CD4-positive, alpha-beta T cell (primary cell): ENCODE measurements at regions not wholly inside any gene's neighbourhood (a gene's known extent, or its start where the extent isn't known, plus 50 kb on each side); places are given as distances from the start of the nearest gene placed in this dataset.

ENCODE experiments used
- ATAC-seq: fragments of 200-7000 bp; cut with Tn5 transposase; one replicate; pipeline ENCODE4 v1.10.0; 2022; ENCODE audit warnings: mild to moderate bottlenecking; ENCODE audit not compliant: poor library complexity
- CTCF ChIA-PET: fragments of 350-600 bp; sonication (Branson Sonifier 250); formaldehyde crosslinking; loops from one replicate; lab custom pipeline; 2021; ENCODE audit warnings: antibody characterized with exemption, inconsistent platforms; lab: Charles Lee
- POLR2A ChIA-PET: fragments of 350-600 bp; sonication (Branson Sonifier 250); formaldehyde crosslinking; loops from one replicate; lab custom pipeline; 2021; ENCODE audit warnings: antibody characterized with exemption, inconsistent platforms; lab: Charles Lee
- DNase-seq, 14 experiments: peaks; one replicate each; pipeline ENCODE4 v3.0.0-alpha.2; 2013 to 2020; ENCODE audit warnings: mixed read lengths in 2 of 14
- H3K27ac ChIP-seq, 2 donors: one replicate each; pipeline versions ENCODE4 v1.5.1 to v1.7.0; 2013; ENCODE audit warnings: low read length in 2 of 2, low read depth in 1 of 2, mild to moderate bottlenecking in 1 of 2
- H3K27me3 ChIP-seq, 2 experiments: 1 replicate in 1 of 2; 2 replicates in 1 of 2; pipeline versions ENCODE4 v1.6.1 to v1.7.0; 2013; ENCODE audit warnings: low read length in 2 of 2, control low read depth in 1 of 2, mild to moderate bottlenecking in 1 of 2, moderate library complexity in 1 of 2; ENCODE audit not compliant: insufficient read depth in 2 of 2, control insufficient read depth in 1 of 2
- H3K36me3 ChIP-seq: one replicate; pipeline ENCODE4 v1.6.1; 2013; ENCODE audit warnings: low read length, control low read depth; ENCODE audit not compliant: insufficient read depth
- H3K4me1 ChIP-seq: one replicate; pipeline ENCODE4 v1.6.1; 2013; ENCODE audit warnings: low read length, control low read depth; ENCODE audit not compliant: insufficient read depth
- H3K4me3 ChIP-seq: one replicate; pipeline ENCODE4 v1.5.1; 2013; ENCODE audit warnings: mild to moderate bottlenecking, low read length, moderate library complexity
- H3K9me3 ChIP-seq, 2 experiments: 1 replicate in 1 of 2; 2 replicates in 1 of 2; pipeline versions ENCODE4 v1.6.1 to v1.7.0; 2013; ENCODE audit warnings: low read length in 2 of 2, mild to moderate bottlenecking in 2 of 2, control low read depth in 1 of 2, moderate library complexity in 1 of 2; ENCODE audit not compliant: control insufficient read depth in 1 of 2, insufficient read depth in 1 of 2
- H3K27ac Mint-ChIP-seq: one replicate; pipeline ENCODE4 v1.8.0; 2020; ENCODE audit warnings: mixed read lengths
- H3K27me3 Mint-ChIP-seq: one replicate; pipeline ENCODE4 v1.8.0; 2021; ENCODE audit warnings: mixed read lengths
- H3K36me3 Mint-ChIP-seq: one replicate; pipeline ENCODE4 v1.8.0; 2021; ENCODE audit warnings: low read depth, mixed read lengths
- H3K4me1 Mint-ChIP-seq: one replicate; pipeline ENCODE4 v1.8.0; 2021; ENCODE audit warnings: low read depth, mixed read lengths
- H3K4me3 Mint-ChIP-seq: one replicate; pipeline ENCODE4 v1.8.0; 2020; ENCODE audit warnings: mild to moderate bottlenecking, mixed read lengths
- H3K9me3 Mint-ChIP-seq: one replicate; pipeline ENCODE4 v1.8.0; 2020; ENCODE audit warnings: mixed read lengths
- intact Hi-C, 2 experiments: fragments of 100-400 bp; cut with DNase I in 1 of 2; cut with micrococcal nuclease in 1 of 2; formaldehyde crosslinking; loops; one replicate each; pipeline versions ENCODE4 v1.15.1 to v1.9.0; 2023 to 2025; cut with DNase I, micrococcal nuclease
- TF ChIP-seq, protein P1 (sequence below): fragments of 200-600 bp; IDR thresholded peaks from one replicate; pipeline ENCODE4 v1.8.0; 2022; ENCODE audit warnings: antibody characterized with exemption, mild to moderate bottlenecking

- no peak overlapping the region for H3K27ac Mint-ChIP-seq
- no peaks in the 10 kb centered on the region for H3K9me3 Mint-ChIP-seq
- no peaks in the 10 kb centered on the region for H3K4me1 Mint-ChIP-seq
- Histone ChIP-seq H3K27me3 (no peaks in the 10 kb centered on the region), H3K27ac (no peak overlapping the region), H3K4me1 (no peaks in the 10 kb centered on the region), H3K4me3 (no peak overlapping the region), H3K9me3 (peaks cover 0 to 4% of the 10 kb centered on the region in 2 experiments), H3K36me3 (no peaks in the 10 kb centered on the region)
- TF ChIP-seq, protein P1, sequence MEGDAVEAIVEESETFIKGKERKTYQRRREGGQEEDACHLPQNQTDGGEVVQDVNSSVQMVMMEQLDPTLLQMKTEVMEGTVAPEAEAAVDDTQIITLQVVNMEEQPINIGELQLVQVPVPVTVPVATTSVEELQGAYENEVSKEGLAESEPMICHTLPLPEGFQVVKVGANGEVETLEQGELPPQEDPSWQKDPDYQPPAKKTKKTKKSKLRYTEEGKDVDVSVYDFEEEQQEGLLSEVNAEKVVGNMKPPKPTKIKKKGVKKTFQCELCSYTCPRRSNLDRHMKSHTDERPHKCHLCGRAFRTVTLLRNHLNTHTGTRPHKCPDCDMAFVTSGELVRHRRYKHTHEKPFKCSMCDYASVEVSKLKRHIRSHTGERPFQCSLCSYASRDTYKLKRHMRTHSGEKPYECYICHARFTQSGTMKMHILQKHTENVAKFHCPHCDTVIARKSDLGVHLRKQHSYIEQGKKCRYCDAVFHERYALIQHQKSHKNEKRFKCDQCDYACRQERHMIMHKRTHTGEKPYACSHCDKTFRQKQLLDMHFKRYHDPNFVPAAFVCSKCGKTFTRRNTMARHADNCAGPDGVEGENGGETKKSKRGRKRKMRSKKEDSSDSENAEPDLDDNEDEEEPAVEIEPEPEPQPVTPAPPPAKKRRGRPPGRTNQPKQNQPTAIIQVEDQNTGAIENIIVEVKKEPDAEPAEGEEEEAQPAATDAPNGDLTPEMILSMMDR: no peak
- no peaks in the 10 kb centered on the region for H3K36me3 Mint-ChIP-seq
- ChIA-PET POLR2A (no interaction called here), CTCF (no interaction called here)
- intact Hi-C loops: no loop called here
- ATAC-seq: no peak
- no peaks in the 10 kb centered on the region for H3K27me3 Mint-ChIP-seq
- H3K4me3 Mint-ChIP-seq: no peak overlapping the region
- no peak for DNase-seq
Measured at GRCh38 chr1:238950017-238950416, 436.4 kb upstream of the CHRM3 start.

DNA sequence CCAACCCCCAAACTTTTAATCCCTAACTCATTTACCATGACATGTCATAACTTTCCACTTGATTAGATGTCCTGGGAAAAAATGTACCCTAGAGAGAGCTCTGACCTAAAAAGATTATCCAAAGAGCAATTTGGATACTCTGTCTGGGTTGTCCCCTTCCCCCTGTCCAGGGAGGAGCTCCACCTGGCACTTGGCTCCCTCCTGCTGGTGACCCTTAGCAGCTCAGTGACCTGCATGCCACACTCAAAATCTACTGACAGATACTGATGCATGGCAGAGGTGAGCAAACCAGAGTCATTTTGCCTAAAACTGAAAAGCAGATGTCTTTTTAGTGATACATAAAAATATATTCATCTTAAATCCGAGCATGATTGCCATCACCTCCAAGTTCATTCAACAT is 442.3 kb upstream of the CHRM3 start:
- H3K9me3 ChIP-seq: peaks cover 0 to 3% of the 10 kb centered on the region in 2 experiments
- H3K27me3 ChIP-seq: no peaks in the 10 kb centered on the region
- H3K36me3 ChIP-seq: no peaks in the 10 kb centered on the region
- no peaks in the 10 kb centered on the region for H3K4me1 Mint-ChIP-seq
- TF ChIP-seq, protein P1: no peak
- no peak for ATAC-seq
- H3K27ac ChIP-seq: no peak overlapping the region
- no peak overlapping the region for H3K27ac Mint-ChIP-seq
- no peaks in the 10 kb centered on the region for H3K27me3 Mint-ChIP-seq
- no peaks in the 10 kb centered on the region for H3K9me3 Mint-ChIP-seq
- H3K4me3 ChIP-seq: no peak overlapping the region
- H3K4me1 ChIP-seq: no peaks in the 10 kb centered on the region
- intact Hi-C loops: no loop called here
- no peak for DNase-seq
- ChIA-PET CTCF (no interaction called here), POLR2A (no interaction called here)
- H3K36me3 Mint-ChIP-seq: no peaks in the 10 kb centered on the region
- no peak overlapping the region for H3K4me3 Mint-ChIP-seq

- Histone ChIP-seq H3K9me3 (no peaks in the 10 kb centered on the region), H3K4me1 (no peaks in the 10 kb centered on the region), H3K36me3 (no peaks in the 10 kb centered on the region), H3K27me3 (no peaks in the 10 kb centered on the region), H3K4me3 (no peak overlapping the region), H3K27ac (no peak overlapping the region)
- H3K36me3 Mint-ChIP-seq: no peaks in the 10 kb centered on the region
- DNase-seq (no peak), ATAC-seq (no peak)
- no peak overlapping the region for H3K27ac Mint-ChIP-seq
- no peaks in the 10 kb centered on the region for H3K4me1 Mint-ChIP-seq
- intact Hi-C loops: no loop called here
- ChIA-PET POLR2A (no interaction called here), CTCF (no interaction called here)
- H3K9me3 Mint-ChIP-seq: no peaks in the 10 kb centered on the region
- TF ChIP-seq, protein P1: no peak
- no peak overlapping the region for H3K4me3 Mint-ChIP-seq
- H3K27me3 Mint-ChIP-seq: no peaks in the 10 kb centered on the region
Measured at GRCh38 chr1:238927899-238928298, 458.5 kb upstream of the CHRM3 start.
